GM13976 (cell line): ENCODE measurements at regions not wholly inside any gene's neighbourhood (a gene's known extent, or its start where the extent isn't known, plus 50 kb on each side); places are given as distances from the start of the nearest gene placed in this dataset.

Source experiments
- DNase-seq: peaks from one replicate; pipeline ENCODE4 v3.0.0; 2012; ENCODE audit warnings: low spot score
- in situ Hi-C: fragments of 300-500 bp; cut with MboI; formaldehyde crosslinking; loops from one replicate; pipeline ENCODE4 v1.12.0; 2022; ENCODE audit warnings: low sequenced_read_pairs, mixed read lengths, inconsistent platforms; ENCODE audit not compliant: unreplicated experiment
- TF ChIP-seq, protein P1 (sequence below): IDR thresholded peaks from 2 replicates; pipeline ENCODE4 v1.5.1; 2012; ENCODE audit warnings: borderline replicate concordance, mild to moderate bottlenecking; ENCODE audit not compliant: insufficient read depth; ENCODE audit errors: extremely low read depth, missing control alignments, control extremely low read depth

DNA sequence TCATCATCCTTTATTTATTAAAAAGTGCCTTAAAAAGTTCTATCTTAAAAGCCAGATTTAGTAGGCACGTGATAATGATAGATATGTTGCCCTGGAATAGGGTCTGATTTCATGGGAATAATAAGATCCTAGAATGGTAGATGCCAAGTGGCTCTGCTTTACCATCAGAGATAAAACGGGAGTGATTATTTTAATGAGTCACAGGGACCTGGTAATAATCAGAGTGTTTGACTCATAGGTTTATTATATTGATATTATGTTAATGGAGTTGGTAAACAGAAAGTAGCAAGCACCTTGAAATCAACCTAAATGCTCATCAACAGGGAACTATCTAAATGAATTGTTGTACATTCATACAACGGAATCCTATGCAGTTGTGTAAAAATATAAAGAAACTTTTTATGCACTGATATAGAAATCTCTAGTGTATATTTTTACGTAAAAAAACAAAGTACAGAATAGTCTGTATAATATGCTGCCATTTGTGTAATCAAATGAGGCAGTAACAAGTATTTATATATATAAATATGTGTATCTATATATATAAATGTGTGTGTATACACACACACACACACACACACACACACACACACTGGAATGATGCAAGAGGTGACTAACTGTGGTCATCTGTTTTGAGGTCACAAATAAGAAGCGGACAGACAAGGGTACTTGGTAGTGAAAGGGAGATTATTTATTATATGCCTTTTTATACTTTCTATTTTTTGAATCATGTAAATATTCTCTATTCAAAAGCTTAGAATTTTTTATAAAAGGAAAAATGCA lies 78.6 kb upstream of the DYNC1I1 start:
- TF ChIP-seq, protein P1, sequence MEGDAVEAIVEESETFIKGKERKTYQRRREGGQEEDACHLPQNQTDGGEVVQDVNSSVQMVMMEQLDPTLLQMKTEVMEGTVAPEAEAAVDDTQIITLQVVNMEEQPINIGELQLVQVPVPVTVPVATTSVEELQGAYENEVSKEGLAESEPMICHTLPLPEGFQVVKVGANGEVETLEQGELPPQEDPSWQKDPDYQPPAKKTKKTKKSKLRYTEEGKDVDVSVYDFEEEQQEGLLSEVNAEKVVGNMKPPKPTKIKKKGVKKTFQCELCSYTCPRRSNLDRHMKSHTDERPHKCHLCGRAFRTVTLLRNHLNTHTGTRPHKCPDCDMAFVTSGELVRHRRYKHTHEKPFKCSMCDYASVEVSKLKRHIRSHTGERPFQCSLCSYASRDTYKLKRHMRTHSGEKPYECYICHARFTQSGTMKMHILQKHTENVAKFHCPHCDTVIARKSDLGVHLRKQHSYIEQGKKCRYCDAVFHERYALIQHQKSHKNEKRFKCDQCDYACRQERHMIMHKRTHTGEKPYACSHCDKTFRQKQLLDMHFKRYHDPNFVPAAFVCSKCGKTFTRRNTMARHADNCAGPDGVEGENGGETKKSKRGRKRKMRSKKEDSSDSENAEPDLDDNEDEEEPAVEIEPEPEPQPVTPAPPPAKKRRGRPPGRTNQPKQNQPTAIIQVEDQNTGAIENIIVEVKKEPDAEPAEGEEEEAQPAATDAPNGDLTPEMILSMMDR, result no peak
- DNase-seq, result no peak
- in situ Hi-C loops, result no loop called here

DNA sequence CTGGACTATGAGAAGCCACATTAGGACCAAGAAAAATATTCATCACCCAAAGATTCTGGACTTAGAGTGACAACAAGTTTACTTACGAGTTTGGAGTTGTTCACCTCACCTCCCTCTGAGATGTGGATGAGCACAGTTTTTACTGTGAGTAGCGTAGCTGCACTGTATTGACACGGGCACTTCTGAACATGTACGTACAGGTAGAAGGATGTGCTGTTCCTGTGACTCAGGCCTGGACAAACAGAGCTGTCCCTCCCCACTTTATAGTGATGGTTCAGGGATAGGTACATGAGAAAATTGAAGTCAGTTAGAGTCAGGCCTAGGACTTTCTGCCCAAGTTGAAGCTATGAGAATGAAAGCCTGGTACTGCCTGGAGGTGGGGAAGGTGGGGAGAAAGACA lies 80.9 kb upstream of the DYNC1I1 start:
- in situ Hi-C loops, result no loop called here
- no peak for DNase-seq
- TF ChIP-seq, protein P1, result no peak

DNA sequence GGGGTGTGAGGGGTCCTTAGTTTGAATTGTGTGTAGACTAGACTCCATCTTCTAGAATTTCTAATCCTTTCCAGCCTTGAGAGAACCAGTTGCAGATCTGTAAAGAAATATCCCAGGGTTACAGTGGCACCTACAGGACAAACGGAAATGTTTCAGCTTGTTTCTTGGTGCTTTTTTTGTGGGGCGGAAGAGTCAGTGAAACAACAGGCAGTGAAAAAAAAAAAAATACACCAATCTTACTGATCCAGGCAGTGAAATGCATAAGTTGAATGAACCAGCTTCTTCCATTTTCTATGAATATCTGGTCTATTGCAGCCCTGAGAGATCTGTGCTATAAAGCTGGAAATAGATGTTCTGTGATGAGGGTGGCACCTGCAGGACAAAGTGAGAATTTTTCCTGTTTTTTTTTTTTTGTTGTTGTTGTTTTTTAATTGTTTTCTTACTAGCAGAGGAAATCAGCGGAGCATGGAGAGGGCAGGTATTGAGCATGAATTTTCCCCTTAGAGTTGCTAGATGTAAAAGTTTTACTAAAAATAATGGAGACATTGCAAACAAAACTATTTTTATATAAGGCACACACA lies 81.9 kb upstream of the DYNC1I1 start:
- in situ Hi-C loops, result no loop called here
- TF ChIP-seq, protein P1, result no peak
- no peak for DNase-seq

DNA sequence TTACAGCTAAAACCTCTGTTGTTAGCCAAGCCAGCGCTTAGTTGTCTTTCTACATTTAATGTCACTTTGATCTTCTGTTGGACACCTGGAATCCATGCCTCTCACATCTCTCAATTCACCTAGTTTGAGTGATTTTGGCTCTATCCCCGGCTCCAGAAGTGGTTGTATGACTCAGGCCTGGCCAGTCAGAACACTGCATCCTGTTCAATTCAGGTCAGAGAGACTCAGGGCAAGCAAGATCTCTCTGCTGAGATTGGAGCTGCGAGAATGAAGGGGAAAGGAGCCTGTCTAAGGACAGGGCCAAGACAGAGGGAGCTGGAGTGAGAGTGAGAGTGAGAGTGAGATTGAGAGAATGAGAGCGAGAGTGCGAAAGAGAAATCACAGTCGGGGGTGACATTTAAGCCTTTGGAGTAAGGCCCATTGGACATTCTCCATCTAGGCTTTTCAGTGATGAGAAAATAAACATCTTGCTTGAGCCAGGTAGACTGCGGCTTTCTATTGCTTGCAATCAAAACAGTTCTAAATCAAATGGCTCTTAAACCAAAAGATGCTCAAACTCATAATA lies 83.3 kb upstream of the DYNC1I1 start:
- DNase-seq, result no peak
- in situ Hi-C loops, result loop anchor here (10.0 kb wide), 1 partner anchor 174 kb away; no protein-coding TSS in a partner anchor
- TF ChIP-seq, protein P1, result no peak

DNA sequence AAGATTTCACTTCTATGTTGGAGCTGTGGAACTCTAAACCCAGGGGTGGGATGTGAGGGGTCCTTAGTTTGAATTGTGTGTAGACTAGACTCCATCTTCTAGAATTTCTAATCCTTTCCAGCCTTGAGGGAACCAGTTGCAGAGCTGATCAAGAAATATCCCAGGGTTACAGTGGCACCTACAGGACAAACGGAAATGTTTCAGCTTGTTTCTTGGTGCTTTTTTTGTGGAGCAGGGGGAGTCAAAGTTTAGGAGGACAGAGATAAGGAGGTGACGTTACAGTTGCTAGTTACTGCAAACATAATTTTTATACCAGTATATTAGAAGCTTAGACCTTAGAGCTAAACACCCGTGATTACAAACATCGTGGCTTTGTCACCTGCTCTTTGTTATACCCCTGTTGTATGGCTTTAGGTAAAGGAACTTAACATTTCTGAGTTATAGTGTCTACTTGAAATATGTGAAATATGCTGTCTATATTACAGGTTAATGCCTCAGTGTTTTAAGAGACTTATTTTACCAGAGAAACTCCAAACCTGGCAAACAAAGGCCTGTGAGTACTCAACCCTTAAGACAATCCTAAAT lies 84.5 kb upstream of the DYNC1I1 start:
- in situ Hi-C loops, result loop anchor here (10.0 kb wide), 1 partner anchor 173 kb away; no protein-coding TSS in a partner anchor
- TF ChIP-seq, protein P1, result peak; percentile 10
- no peak for DNase-seq

DNA sequence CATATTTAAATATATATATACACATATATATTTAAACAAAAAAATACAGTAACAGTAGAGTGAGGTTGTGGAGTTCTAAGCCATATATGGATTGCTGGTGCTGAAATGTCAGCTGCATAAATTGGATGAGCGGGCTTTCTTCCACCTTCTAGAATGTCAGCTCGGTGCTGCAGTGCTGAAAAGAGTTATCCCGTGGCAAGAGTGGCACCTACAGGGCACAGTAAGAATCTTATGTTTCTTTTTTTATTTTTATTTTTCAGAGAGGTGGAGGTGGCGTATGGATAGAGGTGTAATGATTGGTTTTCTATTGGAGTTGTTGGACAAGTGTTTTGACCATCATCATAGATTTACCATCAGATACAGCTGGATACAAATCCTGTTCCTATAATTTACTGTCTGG lies 86.2 kb upstream of the DYNC1I1 start:
- DNase-seq, result no peak
- TF ChIP-seq, protein P1, result no peak
- in situ Hi-C loops, result loop anchor here (10.0 kb wide), 1 partner anchor 171 kb away; no protein-coding TSS in a partner anchor
